HG03520 (cell line): ENCODE measurements at regions not wholly inside any gene's neighbourhood (a gene's known extent, or its start where the extent isn't known, plus 50 kb on each side); places are given as distances from the start of the nearest gene placed in this dataset.

Source experiments
- ATAC-seq: cut with Tn5 transposase; IDR thresholded peaks from one replicate; pipeline ENCODE4 v1.9.1; 2021; ENCODE audit warnings: mild to moderate bottlenecking, moderate library complexity; ENCODE audit not compliant: unreplicated experiment

DNA sequence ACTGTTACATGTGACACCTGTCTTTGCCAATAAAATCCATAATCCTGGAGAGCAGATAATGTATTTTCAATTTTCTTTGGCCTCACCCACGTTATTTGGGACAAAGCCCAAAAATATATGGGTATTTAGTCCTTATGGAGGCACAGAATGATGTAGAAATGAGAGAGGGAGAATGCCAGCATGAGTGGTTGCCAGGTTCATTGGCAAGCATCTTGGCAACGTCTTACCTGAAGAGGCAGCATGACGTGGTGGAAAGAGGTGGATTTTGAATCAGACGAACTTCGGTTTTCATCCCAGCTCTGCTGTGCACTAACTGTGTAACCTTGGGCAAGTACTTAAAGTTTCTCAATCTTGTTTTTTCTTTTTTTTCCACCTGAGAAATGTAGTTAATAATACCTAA, 969.6 kb upstream of the PIK3C3 start:
- ATAC-seq, result no peak

DNA sequence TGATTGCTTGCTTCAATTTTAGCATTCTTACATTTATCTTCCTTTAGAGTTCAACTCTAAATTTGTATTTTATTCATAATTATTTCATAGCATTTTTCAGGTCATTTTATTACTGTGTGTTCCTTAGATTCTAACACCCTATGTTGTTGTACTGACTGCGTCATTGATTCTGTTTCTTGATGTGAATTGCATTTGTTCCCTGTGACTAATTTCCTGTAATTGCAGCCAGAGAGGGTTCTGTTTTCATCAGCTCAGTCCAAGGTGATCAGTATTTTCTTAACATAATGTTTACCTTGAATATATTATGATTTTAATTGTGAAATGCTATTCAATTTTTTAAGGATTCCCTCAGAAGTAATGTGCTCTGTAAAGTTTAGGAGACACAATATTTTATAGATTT, 970.2 kb upstream of the PIK3C3 start:
- no peak for ATAC-seq

DNA sequence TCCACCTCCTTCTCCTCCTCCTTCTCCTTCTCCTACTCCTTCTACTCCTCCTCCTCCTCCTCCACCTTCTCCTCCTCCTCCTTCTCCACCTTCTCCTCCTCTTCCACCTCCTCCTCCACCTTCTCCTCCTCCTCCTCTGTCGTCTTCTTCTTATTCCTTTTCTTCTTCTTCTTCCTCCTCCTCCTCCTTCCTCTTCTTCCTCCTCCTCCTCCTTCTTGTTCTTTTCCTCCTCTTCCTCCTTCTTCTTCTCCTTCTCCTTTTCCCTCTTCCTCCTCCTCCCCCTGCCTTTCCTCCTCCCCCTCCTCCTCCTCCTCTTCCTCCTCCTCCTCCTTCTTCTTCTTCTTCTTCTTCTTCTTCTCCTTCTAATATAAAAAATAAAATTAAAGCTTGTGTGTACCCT, 971.2 kb upstream of the PIK3C3 start:
- ATAC-seq, result no peak

DNA sequence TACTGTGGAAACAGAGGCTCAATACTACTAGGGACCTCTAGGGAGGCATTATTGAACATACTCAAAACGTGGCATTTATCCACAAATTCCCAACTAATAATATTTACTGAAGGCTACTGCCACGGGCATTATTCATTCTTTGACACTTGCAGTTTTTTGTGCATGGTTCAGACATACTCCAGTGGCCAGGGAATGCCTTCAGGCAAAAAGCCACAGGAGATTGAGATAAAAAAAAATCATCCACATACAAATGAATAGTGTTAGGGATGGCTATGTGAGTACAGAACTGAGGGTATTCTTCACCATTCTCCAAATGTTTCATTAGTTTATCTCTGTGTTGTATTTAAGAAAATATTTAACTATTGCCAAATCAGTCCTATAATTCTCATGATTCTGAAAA, 974.9 kb upstream of the PIK3C3 start:
- no peak for ATAC-seq

DNA sequence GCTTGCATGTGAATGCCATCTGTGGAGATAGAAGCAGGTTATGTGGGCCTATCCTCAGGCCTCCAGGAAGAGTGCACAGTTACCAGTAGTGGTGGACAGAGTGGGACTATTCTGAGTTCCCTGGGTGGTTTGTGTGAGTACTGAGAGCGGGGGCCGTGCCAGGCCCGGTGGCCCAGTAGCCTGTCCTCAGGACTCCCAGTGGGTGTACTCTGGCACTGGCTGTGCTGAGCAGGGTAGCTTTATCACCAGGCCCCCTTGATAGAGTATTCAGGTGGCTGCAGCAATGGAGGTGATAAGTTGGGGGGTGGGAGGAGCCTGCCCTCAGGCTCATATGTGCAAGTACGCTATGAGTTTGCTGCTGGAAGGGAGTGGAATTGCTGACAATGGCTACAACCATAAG, 979.0 kb upstream of the PIK3C3 start:
- no peak for ATAC-seq

DNA sequence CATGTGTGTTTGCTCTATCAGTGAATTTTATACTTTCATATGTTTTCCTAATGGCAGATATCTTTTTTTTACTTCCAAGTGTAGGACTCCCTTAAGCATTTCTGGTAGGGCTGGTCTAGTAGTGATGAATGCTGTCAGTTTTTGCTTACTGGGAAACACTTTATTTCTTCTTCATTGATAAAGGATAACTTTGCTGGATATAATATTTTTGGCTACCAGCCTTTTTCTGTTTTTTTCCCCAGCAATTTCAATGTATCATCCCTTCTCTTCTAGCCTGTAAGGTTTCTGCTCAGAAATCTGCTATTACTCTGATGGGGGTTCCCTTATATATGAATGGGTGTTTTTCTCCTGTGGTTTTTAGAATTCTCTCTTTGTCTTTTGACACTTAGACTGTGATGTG, 980.6 kb upstream of the PIK3C3 start:
- no peak for ATAC-seq

DNA sequence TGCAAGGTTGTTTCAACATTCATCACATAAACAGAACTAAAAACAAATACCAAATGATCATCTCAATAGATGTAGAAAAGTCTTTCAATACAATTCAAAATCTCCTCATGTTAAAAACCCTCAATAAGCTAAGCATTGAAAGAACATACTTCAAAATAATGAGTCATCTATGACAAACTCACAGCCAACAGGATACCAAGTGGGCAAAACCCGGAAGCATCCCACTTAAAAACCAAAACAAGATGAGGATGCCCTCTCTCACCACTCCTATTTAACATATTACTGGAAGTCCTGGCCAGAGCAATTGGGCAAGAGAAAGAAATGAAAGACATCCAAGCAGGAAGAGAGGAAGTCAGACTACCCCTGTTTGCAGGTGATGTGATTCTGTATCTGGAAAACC, 992.2 kb upstream of the PIK3C3 start:
- no peak for ATAC-seq

DNA sequence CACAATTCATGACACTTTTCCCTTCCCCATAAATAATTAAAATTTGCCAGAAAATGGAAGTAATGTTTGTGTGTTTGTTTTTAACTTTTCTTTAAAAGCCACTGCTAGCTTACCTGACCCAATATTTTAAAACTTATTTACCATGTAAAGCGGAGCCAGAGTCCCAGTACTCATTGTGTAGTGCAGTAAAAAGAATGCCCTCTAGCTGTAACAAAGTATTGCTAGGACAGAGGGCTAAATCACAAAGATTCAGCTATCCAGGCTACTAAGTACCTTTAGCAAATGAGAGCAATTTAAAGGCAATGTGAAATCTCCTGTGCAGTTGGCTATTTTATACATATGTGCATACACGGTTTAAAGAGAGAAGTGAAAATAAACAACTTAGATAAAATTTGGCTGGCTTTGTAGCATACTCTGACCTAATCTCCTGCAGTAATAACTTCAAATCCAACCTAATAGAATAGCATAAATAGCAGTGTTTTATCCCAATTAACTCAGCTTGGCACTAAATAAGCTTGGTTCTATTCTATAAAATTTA, 997.4 kb upstream of the PIK3C3 start:
- ATAC-seq, result no peak

DNA sequence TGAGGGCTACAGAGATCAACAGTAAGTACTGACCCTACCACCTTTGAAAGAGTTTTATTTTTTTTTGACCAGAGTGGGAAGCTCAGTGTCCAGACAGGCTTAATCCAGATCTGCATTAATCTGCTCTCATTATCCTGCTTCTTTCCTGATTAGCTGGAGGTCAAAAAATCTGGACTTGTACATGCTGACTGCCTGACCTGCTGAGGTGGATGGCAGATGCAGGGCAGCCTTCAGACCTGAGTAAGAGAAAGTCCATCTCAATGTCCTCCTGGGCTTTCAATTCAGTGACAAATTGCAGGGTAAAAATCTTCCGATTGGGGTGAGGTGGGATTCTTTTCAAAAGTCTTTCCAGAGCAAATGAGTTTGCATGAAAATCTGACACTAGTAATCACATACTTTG, 998.8 kb upstream of the PIK3C3 start:
- ATAC-seq, result no peak

DNA sequence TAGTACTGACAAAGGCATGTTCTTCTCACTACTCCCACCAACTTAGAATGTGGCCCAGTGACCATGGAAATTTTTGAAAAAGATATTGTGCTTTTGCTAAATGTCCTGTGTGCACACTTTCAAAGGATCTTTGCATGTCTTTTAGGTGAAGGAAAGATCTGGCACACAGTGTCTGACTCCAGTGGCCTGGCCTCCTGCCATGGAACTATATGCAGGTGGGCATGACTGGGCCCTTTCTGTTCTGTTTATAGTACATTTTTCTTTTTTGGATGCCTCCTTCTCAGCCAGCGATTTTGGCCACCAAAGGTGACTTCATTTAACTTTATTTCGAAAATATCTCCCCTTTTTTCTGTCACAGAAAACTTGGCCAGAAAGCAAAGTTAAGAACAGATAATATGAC, 999.7 kb upstream of the PIK3C3 start:
- no peak for ATAC-seq

DNA sequence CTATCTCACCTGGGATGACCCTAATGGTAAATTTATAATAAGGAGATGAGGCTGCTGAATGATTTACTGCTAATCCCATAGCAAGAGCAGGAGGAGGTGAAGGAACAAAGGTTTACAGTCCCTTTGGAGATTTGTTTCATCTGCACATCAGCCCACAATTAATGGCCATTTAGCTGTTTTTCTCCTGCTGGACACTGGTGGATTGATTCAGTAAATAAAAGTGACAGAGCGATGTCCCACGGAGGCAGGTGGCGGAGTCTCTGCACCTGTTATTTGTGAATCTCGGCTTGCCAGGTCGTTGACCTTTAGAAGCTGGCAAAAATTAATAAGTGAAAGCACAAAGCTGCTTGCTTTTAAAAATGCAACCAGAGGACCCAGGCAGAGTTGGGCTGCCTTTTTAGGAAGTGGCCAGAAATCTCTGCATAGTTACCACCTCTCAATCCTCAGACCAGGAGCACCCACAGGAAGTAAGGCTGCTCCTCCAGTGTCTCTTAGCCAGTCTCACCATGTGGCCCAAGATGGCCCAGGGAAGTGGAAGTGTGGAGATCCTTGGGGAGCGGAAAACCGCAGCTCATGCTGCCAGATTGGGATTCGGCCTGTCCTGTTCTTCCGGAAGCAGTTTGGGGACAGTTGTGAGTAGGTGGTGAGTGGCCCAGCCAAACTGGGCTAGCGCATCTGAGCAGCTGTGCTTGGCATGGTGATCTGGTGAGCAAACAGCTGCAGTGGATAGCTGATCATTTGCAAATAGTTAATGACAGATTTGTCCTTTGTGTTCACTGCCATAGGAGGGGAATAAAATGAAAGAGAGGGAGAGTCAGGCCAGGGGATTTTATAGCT, 1005.7 kb upstream of the PIK3C3 start:
- ATAC-seq, result no peak

DNA sequence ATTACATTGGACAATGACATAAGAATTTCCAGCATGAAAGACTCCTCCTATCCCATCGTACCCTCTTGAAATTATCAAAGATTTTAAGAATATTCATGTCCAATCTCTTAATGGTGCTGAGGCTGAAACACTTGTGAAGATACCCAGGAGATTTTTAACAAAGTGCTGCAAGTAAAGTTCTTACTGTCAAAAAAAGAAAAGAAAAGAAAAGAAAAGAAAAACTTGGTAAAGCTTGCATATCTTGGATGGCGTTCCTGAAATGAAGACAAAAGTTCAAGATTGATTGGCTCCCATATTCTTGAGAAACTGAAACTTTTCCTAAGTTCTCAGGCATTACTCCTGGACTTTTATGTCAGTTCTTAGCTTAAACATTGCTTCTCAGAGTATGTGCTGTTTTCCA, 1010.5 kb upstream of the PIK3C3 start:
- no peak for ATAC-seq

DNA sequence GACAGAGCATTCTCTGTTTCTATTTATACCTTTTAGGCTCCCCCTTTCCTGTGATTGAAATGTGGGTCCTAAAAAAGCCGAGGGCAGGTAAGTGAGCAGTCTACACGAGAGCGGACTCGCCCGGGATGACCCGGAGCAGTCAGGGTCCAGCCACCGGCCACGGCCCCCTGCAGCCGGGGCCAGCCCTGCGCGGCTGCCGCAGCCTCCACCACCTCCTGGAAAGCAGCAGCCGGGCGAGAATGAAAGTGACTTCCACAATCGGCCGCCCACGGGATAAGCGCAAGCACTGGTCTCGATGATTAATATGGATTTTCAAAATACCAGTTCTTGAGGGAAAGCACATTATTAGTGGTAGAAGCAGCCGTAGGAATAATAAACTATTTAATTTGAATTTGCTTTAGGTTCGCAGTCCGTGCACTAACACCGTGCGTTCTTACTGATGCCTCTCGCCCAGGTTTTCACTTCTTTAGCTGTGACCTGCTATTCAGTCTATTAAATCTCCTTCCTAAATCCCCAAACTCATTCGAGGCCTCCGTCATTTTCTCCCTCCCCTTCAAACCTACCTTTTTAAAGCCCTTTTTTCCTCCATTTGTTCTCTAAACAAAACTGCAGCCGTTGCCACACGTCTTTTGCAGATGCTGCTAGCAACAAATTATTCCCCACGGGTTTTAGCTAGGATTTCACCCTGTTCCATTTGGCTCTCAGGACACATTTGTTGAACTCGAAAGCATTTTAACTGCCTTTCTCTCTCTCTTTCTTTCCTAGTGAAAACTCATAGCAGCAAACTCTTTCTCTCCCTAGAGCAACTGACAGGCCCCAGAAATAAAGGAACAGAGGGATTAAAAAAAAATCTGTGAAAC, 1015.1 kb upstream of the PIK3C3 start:
- no peak for ATAC-seq

DNA sequence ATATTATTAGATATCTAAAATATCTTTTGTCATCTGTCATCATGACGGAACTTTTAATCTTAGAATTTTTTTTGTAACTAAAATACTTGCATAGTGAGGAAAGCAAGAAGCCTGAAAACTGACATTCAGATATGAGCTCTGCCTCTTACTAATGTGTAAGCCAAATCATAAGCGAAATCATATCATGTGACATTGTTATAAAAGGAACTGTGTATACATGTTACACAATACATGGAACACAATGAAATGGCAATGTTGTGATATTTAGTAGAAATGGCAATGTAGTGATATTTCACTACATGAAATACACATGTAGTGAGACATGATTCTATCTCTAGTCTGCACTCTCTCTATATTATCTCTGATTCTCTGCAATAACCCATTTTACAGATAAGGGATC, 1016.4 kb upstream of the PIK3C3 start:
- no peak for ATAC-seq

DNA sequence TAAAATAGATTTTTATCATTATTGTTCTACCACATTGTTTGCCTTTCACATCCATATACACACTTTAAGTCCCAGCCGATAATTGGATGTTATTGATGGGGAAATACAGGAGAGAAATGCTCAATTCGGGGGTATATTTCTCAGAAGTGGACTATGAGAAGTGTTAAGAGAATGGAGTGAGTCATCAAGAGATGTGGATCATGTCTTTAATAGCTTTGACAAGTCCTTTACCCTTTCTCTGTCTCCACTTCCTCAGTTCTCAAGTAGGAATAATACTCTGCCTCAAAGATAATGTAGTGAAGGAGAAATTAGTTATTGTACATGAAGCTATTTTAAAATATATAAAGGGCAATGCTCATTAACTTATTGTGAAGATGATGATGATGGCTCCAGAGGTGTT, 1017.6 kb upstream of the PIK3C3 start:
- ATAC-seq, result no peak

DNA sequence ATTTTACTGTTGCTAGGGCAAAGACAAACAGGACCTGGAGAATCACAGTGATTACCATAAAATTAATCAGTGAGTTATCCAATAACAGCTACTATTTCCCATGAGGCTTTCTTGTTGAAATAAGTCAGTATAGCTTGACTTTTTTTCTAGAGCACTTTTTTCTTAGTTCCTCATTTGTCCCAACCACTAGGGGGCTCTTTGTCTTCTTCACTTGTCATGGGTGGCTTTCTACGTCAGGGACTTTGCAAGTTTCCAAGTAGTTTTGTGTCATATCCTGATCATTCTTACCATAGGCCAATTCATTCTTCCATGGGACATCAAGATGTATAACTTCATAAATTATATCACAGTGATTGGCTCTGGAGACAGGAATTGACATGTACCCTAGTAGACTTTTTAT, 1019.6 kb upstream of the PIK3C3 start:
- no peak for ATAC-seq

DNA sequence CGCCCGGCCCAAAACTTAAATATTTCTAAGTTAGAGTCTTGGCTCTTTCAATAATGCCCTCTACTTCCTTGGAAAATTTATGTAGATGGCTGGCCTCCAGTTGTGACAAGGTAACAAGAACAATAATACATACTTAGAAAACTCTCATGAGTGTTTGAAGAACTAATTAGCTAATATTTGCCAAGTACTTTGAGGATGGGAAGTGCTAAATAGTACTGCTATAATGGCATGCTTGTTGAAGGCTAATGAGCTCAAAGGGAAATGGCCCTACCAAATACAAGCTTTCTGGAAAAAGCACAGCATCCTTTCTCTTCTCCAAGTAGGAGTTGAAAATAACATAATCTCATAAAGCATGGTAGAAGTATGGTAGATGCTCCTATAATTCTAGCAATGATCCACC, 1022.2 kb upstream of the PIK3C3 start:
- no peak for ATAC-seq

DNA sequence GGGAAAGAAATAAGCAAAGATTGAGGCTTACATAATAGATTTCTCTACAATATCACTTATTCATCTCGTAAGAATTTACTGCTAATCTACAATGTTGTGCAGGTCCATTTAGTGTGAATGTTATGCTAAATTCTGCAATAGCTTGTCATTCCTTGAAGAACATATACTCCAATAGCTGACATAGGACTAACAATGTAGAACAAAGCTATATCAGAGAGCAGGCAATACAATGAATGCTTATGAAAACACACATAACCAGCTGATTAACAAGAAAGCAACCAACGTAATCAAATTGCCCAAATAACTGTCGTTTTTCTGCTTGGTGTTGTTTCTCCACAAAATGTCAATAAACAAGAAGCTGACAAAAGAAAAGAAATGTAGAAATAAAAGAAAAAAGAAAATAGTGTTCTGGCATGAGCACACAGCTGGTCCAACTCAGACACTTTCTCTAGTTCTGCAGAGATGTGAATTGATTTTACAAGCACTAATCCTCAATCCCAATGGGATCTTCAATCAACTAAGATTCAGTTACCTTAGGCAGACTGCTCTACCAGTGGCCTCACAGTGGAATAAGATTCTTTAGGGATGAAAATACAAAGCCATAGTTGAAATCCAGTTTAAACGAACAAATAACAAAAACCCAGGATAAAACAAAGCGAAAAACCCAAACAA, 1024.7 kb upstream of the PIK3C3 start:
- no peak for ATAC-seq

DNA sequence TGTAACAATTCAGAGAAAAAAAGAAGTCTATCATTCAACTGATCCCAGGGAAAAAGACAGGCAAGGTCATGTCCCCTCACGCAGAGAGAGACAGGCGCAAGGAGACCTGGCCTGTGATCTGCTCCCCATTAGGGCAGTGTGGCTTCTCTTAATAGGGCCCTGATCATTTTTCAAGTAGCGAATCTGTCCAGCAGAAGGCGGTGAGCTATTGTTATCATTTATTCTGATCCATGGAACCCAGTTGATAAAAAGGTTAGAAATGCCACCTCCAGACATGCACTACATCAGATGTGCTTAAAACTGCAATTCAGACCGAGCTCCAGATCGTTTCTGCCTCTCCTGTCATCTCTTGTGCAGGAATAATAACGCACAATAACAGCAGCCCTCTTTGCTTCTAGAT, 1025.6 kb upstream of the PIK3C3 start:
- ATAC-seq, result no peak

DNA sequence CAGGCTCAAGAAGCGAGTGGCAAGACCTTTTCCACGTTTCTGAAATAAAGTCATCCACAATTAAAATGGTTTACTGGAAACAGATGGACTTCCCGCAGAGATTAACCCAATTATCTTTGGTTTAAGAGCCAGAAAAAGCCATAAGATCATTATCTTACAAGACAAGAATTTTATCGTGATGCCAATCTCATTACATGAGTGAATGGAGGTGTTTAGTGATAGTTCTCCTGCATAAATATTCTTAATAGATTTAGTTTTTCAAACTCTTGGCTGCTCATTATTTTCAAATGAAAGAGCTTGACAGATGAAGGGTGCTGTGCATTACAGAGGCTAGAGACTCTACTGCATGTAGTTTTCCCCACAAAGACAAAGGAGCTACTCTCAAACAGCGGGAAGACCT, 1028.4 kb upstream of the PIK3C3 start:
- ATAC-seq, result no peak

DNA sequence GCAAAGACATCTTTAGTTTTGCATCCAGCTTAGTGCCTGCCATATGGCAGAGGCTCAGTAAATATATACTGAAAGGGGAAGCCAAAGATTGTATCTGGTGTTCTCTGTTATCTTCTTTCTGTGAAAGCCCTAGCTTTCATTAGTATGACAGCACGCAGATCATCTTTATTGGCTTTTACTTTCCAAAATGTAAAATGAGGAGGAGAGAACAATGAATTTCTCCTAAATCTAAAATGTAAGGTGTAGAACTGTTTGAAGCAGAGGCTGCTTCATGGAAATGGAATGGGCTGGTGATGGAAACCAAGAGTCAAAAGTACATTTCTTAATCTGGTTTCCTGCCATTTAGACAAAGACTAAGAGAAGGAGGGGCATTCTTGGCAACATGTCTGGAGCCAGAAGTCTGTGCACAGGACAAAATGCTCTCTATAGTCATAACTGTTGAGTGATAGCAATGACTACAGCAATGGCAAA, 1029.9 kb upstream of the PIK3C3 start:
- no peak for ATAC-seq
